HG02884 (cell line): ENCODE measurements at regions not wholly inside any gene's neighbourhood (a gene's known extent, or its start where the extent isn't known, plus 50 kb on each side); places are given as distances from the start of the nearest gene placed in this dataset.

Experiments used
- ATAC-seq: cut with Tn5 transposase; IDR thresholded peaks from one replicate; pipeline ENCODE4 v1.9.1; 2021; ENCODE audit warnings: mild to moderate bottlenecking, moderate library complexity; ENCODE audit not compliant: unreplicated experiment

DNA sequence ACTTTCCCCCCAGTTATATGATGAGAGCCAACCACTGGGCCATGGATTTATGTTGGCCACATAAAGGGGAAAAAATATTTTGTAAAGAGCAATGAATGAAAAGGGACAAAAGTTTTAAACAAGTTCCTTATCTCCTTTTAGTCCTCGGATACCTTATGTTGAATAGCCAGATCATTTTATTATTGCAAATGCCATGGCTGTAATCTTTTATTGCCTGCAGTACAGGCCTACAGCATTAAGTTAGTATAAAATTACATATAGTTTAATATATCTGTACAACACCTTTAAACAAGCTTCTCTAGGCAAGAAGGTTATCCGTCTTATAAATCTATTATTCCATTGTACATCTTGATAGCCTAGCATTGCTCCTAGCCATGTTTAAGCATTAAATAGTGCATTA is 93.9 kb upstream of the SLC35B3 start:
- no peak for ATAC-seq

DNA sequence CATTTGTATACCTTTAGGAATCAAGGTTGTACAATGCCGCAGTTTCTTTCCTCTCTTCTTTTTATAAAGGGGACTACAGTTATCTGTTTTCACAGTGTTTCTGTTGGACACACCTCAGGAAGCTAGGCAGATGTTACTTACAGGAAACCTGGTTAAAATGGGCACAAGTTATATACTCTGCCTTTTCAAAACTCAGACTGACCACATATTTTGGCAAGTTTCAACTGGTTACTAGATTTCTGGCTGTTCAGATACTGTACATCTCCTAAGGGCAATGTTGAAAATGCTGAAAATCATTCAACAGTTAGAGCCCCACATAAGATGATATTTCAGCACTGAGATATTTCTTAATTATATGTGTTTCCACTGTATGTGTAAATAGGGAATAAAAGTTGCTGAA is 92.5 kb upstream of the SLC35B3 start:
- no peak for ATAC-seq

DNA sequence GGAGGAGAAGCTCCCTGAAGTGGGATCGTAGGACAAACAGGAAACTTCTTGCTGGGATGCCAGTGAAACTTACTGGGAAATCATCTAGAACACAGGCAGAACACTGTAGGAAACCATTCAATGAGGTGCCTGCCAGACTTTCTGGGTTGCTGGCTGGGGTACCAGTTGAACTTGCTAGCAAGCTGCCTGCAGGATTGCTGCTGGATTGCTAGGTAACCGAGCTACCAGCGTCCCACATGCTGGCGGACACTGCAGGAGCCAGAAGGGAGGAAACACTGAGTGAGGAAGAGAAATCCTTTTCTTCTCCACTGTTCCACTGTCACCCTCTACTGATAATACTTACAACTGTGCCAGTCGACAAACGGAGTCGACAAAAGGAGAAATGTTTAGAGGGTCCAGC is 91.3 kb upstream of the SLC35B3 start:
- no peak for ATAC-seq

DNA sequence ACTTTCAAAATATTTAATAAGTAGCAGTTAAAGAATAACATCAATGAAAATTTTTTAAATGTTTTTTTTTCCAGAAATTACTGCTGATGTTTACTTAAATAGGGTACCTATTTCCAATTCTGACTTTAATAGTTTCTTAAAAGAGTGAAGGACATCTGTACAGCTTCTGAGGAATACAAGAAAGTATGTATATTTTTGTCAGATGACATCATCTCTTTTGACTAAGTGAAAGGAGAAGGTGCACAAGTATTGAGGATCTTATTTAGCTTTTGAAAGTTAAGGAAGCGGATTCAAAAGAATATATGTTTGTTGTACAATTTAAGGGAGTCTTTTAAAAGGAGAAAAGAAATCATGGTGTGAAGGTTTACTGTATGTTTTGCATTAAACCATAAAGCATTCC is 90.0 kb upstream of the SLC35B3 start:
- no peak for ATAC-seq

DNA sequence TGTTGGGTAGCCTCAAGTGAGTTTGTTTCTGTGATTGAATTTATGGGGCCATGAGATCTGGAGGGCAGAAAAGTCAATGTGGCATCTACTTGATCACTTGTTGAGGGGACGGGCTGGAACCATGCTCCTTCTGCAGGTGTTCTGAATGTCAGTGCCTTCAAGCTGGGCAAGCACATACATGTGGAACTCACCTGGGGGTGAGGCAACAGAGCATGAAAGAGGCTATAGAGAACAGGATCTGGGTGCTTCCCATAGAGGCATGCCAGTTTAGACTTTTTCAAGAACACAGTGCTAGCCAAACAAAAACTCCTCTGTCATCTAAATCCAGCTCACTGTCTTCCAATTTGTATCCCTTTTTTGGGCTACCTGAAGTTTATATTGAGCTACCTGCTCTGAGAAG is 77.8 kb upstream of the SLC35B3 start:
- no peak for ATAC-seq

DNA sequence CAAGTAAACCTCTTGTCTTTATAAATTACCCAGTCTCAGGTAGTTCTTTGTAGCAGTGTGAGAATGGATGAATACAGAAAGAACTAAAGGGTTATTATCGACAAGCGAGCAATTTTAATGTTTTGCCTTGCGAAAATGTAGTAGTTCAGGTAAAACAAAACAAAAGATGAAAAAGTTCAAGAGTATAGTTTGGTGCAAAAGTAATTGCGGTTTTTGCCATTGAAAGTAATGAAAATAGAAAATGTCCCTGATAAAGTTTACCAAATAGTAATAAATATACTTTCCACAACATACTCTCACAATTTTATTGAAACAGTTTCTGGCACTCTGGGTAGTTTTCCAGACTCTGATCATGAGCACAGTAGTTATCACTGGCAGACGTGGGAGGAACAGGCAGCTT is 71.9 kb upstream of the SLC35B3 start:
- no peak for ATAC-seq

DNA sequence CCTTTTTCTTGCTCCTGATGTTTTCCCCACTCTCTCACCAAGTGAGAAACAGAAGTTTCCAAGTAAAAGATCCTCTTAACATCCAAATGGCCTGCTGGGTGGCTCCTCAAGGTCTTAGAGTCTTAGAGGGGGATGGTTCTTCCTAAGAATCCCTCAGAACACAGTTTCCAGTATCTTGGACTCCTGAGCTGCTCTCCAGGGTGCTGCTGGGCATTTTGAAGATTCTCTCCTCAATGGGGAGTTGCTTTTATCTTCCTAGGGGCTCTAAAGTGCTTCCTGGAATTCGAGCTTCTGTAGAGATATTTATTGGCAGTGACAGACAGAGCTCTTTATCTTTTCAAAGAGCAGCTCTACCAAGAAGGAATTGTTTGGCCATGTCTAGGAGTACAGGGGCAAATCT is 70.8 kb upstream of the SLC35B3 start:
- no peak for ATAC-seq

DNA sequence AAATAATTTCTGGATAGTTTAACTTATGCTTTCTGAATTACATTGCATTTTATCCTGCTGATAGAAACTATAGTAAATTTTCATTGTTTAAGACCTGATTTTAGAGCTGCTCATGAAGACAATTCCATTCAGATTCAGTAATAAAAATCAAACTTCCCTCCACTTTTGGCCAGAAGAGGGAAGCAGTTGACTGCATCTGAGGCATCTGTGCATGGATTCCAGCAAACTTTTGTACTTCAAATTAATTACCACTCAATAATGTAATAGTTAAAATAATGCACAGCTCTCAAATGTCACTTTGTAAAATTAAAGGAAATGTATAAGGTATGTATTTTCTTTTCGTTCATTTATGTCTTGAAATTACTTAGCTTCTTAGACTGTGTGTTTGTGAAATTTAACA is 64.2 kb upstream of the SLC35B3 start:
- no peak for ATAC-seq

DNA sequence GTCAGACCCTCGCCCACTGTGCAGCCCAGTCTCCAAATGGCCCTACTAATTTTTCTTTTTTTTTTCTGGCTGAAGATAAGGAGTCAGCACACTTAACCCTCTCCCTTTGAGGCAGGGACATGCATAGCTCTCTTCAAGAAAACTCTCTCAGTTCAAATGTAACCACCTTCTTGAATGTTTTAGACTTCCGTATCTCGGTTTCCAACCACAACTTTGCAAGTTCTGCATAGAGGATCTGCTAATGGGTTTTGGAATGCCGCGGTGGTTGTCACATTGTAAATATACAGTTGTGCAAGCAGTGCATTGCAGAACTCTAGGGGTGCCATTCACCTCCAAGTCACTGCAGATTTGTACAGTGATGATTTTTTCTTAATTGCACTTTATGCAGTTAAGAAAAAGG is 59.4 kb upstream of the SLC35B3 start:
- ATAC-seq = no peak

DNA sequence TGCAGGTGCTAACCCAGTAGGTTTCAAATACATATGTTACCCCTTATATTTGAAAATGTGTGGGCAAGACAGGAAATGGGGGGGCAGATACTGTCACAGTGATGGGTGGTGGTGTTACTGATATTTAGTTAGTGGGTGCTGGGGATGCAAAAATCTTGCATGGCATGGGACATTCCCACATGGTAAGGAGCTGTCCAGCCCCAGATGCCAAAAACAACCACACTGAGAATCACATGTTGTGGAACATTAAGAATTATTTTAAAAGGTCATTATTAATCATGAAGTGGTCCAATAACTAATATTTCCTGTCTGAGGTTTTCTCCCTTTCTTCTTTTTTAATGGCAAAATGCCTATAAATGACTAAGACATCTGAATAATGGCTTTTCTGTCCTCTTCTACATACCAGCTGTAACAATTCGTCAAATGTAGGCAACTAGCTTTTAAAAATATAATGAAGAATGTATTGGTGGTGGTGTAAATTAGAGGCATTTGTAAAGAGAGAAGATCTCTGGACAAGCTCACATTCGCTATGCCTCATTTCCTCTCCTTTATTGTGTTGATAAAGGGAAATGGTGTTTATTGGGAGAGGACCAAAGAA is 57.3 kb upstream of the SLC35B3 start:
- no peak for ATAC-seq
